ENCODE measurements at regions not wholly inside any gene's neighbourhood (a gene's known extent, or its start where the extent isn't known, plus 50 kb on each side); places are given as distances from the start of the nearest gene placed in this dataset.

GRCh38 chr6:147128056-147128455 is 76.2 kb upstream of the STXBP5 start:
- Histone ChIP-seq H2BK5ac (ENCODE audit: low read depth, low read length, poor library complexity, severe bottlenecking) (no peak overlapping the region), H3K4me2 (ENCODE audit: low read length, poor library complexity, severe bottlenecking) (no peak overlapping the region)
- no CpG with 5 or more reads among the region's 2 CpGs for WGBS

GRCh38 chr6:147131532-147132128 is 72.6 kb upstream of the STXBP5 start:
- DNase-seq: peak; percentile 71
- no peak overlapping the region for H3K9ac ChIP-seq (ENCODE audit: low read length)
- H3K4me3 ChIP-seq (ENCODE audit: insufficient read depth in 1 of 2, low read depth in 1 of 2, low read length in 2 of 2): no peak overlapping the region

More at GRCh38 chr6:147128056-147128455, 76.2 kb upstream of the STXBP5 start:
- no peak overlapping the region for H2AK5ac ChIP-seq (ENCODE audit: low read length, severe bottlenecking)
- no peak overlapping the region for H4K8ac ChIP-seq (ENCODE audit: low read length)
- H2BK120ac ChIP-seq (ENCODE audit: low read depth, low read length): no peak overlapping the region
- H4K91ac ChIP-seq (ENCODE audit: low read length): no peak overlapping the region
- no peak overlapping the region for H3K18ac ChIP-seq (ENCODE audit: low read depth in 1 of 2, low read length in 2 of 2)
- H3K4me1 ChIP-seq (ENCODE audit: control insufficient read depth, insufficient read depth, low read depth, low read length): no peaks in the 10 kb centered on the region
- no peak overlapping the region for H2BK12ac ChIP-seq (ENCODE audit: low read length in 2 of 2)
- no peaks in the 10 kb centered on the region for H3K36me3 ChIP-seq (ENCODE audit: control insufficient read depth in 1 of 2, insufficient read depth in 2 of 2, low read depth in 1 of 2, low read length in 2 of 2)
- no peak overlapping the region for H3K23ac ChIP-seq (ENCODE audit: low read length in 2 of 2)
- H3K79me1 ChIP-seq (replicated peaks; ENCODE audit: low read length, poor library complexity, severe bottlenecking): no peaks in the 10 kb centered on the region
- no peaks in the 10 kb centered on the region for H3K27me3 ChIP-seq (ENCODE audit: control insufficient read depth in 1 of 2, insufficient read depth in 1 of 2, low read length in 2 of 2)
- no peak overlapping the region for H3K27ac ChIP-seq (ENCODE audit: low read length, poor library complexity, severe bottlenecking)
- no peak overlapping the region for H3K9ac ChIP-seq (ENCODE audit: low read length)
- H3K4ac ChIP-seq (ENCODE audit: low read depth in 1 of 2, low read length in 2 of 2): no peak overlapping the region
- no peaks in the 10 kb centered on the region for H3K9me3 ChIP-seq (ENCODE audit: control insufficient read depth, low read length)
- H2BK15ac ChIP-seq (ENCODE audit: low read depth, poor library complexity, severe bottlenecking): no peak overlapping the region
- no peak overlapping the region for H2AFZ ChIP-seq (ENCODE audit: low read depth, low read length)
- no peak overlapping the region for H3K4me3 ChIP-seq (ENCODE audit: insufficient read depth in 1 of 2, low read depth in 1 of 2, low read length in 2 of 2)
- no peak for DNase-seq
- no peak overlapping the region for H3K14ac ChIP-seq (ENCODE audit: low read length in 2 of 2)

GRCh38 chr6:147132889-147133288 is 71.3 kb upstream of the STXBP5 start:
- Histone ChIP-seq H3K4me1 (ENCODE audit: control insufficient read depth, insufficient read depth, low read depth, low read length) (no peaks in the 10 kb centered on the region), H3K18ac (ENCODE audit: low read depth in 1 of 2, low read length in 2 of 2) (no peak overlapping the region), H4K91ac (ENCODE audit: low read length) (no peak overlapping the region), H2BK12ac (ENCODE audit: low read length in 2 of 2) (no peak overlapping the region), H2BK120ac (ENCODE audit: low read depth, low read length) (no peak overlapping the region), H3K23ac (ENCODE audit: low read length in 2 of 2) (no peak overlapping the region), H3K14ac (ENCODE audit: low read length in 2 of 2) (no peak overlapping the region), H2AFZ (ENCODE audit: low read depth, low read length) (no peak overlapping the region), H3K9ac (ENCODE audit: low read length) (no peak overlapping the region), H3K4me3 (ENCODE audit: insufficient read depth in 1 of 2, low read depth in 1 of 2, low read length in 2 of 2) (no peak overlapping the region), H2BK5ac (ENCODE audit: low read depth, low read length, poor library complexity, severe bottlenecking) (no peak overlapping the region), H2BK15ac (ENCODE audit: low read depth, poor library complexity, severe bottlenecking) (no peak overlapping the region), H3K27me3 (ENCODE audit: control insufficient read depth in 1 of 2, insufficient read depth in 1 of 2, low read length in 2 of 2) (no peaks in the 10 kb centered on the region), H2AK5ac (ENCODE audit: low read length, severe bottlenecking) (no peak overlapping the region), H3K4me2 (ENCODE audit: low read length, poor library complexity, severe bottlenecking) (no peak overlapping the region), H3K79me1 (replicated peaks; ENCODE audit: low read length, poor library complexity, severe bottlenecking) (no peaks in the 10 kb centered on the region), H3K4ac (ENCODE audit: low read depth in 1 of 2, low read length in 2 of 2) (no peak overlapping the region), H3K9me3 (ENCODE audit: control insufficient read depth, low read length) (no peaks in the 10 kb centered on the region), H3K36me3 (ENCODE audit: control insufficient read depth in 1 of 2, insufficient read depth in 2 of 2, low read depth in 1 of 2, low read length in 2 of 2) (no peaks in the 10 kb centered on the region), H3K27ac (ENCODE audit: low read length, poor library complexity, severe bottlenecking) (no peak overlapping the region), H4K8ac (ENCODE audit: low read length) (no peak overlapping the region)
- no peak for DNase-seq
- WGBS: 98% methylated on average over 3 of the region's 3 CpGs

More at GRCh38 chr6:147131532-147132128, 72.6 kb upstream of the STXBP5 start:
- H3K27ac ChIP-seq (ENCODE audit: low read length, poor library complexity, severe bottlenecking): no peak overlapping the region
- no peaks in the 10 kb centered on the region for H3K79me1 ChIP-seq (replicated peaks; ENCODE audit: low read length, poor library complexity, severe bottlenecking)
- H2AFZ ChIP-seq (ENCODE audit: low read depth, low read length): no peak overlapping the region
- no peak overlapping the region for H3K4ac ChIP-seq (ENCODE audit: low read depth in 1 of 2, low read length in 2 of 2)
- H3K14ac ChIP-seq (ENCODE audit: low read length in 2 of 2): no peak overlapping the region
- H4K8ac ChIP-seq (ENCODE audit: low read length): no peak overlapping the region
- H3K27me3 ChIP-seq (ENCODE audit: control insufficient read depth in 1 of 2, insufficient read depth in 1 of 2, low read length in 2 of 2): no peaks in the 10 kb centered on the region
- no peaks in the 10 kb centered on the region for H3K36me3 ChIP-seq (ENCODE audit: control insufficient read depth in 1 of 2, insufficient read depth in 2 of 2, low read depth in 1 of 2, low read length in 2 of 2)
- H3K4me1 ChIP-seq (ENCODE audit: control insufficient read depth, insufficient read depth, low read depth, low read length): no peaks in the 10 kb centered on the region
- no peak overlapping the region for H2BK120ac ChIP-seq (ENCODE audit: low read depth, low read length)
- no peak overlapping the region for H2BK12ac ChIP-seq (ENCODE audit: low read length in 2 of 2)
- H3K4me2 ChIP-seq (ENCODE audit: low read length, poor library complexity, severe bottlenecking): no peak overlapping the region
- H4K91ac ChIP-seq (ENCODE audit: low read length): no peak overlapping the region
- H2AK5ac ChIP-seq (ENCODE audit: low read length, severe bottlenecking): no peak overlapping the region
- H2BK15ac ChIP-seq (ENCODE audit: low read depth, poor library complexity, severe bottlenecking): no peak overlapping the region
- H3K9me3 ChIP-seq (ENCODE audit: control insufficient read depth, low read length): no peaks in the 10 kb centered on the region
- H3K23ac ChIP-seq (ENCODE audit: low read length in 2 of 2): no peak overlapping the region
- H3K18ac ChIP-seq (ENCODE audit: low read depth in 1 of 2, low read length in 2 of 2): no peak overlapping the region
- H2BK5ac ChIP-seq (ENCODE audit: low read depth, low read length, poor library complexity, severe bottlenecking): no peak overlapping the region

- 98% methylated on average over 3 of the region's 4 CpGs for WGBS
- Histone ChIP-seq H3K9me3 (ENCODE audit: control insufficient read depth, low read length) (no peaks in the 10 kb centered on the region), H2AK5ac (ENCODE audit: low read length, severe bottlenecking) (no peak overlapping the region), H3K18ac (ENCODE audit: low read depth in 1 of 2, low read length in 2 of 2) (no peak overlapping the region), H2BK15ac (ENCODE audit: low read depth, poor library complexity, severe bottlenecking) (no peak overlapping the region), H2BK5ac (ENCODE audit: low read depth, low read length, poor library complexity, severe bottlenecking) (no peak overlapping the region), H3K27ac (ENCODE audit: low read length, poor library complexity, severe bottlenecking) (no peak overlapping the region), H2BK120ac (ENCODE audit: low read depth, low read length) (no peak overlapping the region), H3K36me3 (ENCODE audit: control insufficient read depth in 1 of 2, insufficient read depth in 2 of 2, low read depth in 1 of 2, low read length in 2 of 2) (no peaks in the 10 kb centered on the region), H4K91ac (ENCODE audit: low read length) (no peak overlapping the region), H3K27me3 (ENCODE audit: control insufficient read depth in 1 of 2, insufficient read depth in 1 of 2, low read length in 2 of 2) (no peaks in the 10 kb centered on the region), H3K4me3 (ENCODE audit: insufficient read depth in 1 of 2, low read depth in 1 of 2, low read length in 2 of 2) (no peak overlapping the region), H4K8ac (ENCODE audit: low read length) (no peak overlapping the region), H3K4me1 (ENCODE audit: control insufficient read depth, insufficient read depth, low read depth, low read length) (no peaks in the 10 kb centered on the region), H3K9ac (ENCODE audit: low read length) (no peak overlapping the region), H3K4me2 (ENCODE audit: low read length, poor library complexity, severe bottlenecking) (no peak overlapping the region), H3K14ac (ENCODE audit: low read length in 2 of 2) (no peak overlapping the region), H2AFZ (ENCODE audit: low read depth, low read length) (no peak overlapping the region), H3K4ac (ENCODE audit: low read depth in 1 of 2, low read length in 2 of 2) (no peak overlapping the region), H3K23ac (ENCODE audit: low read length in 2 of 2) (no peak overlapping the region), H3K79me1 (replicated peaks; ENCODE audit: low read length, poor library complexity, severe bottlenecking) (no peaks in the 10 kb centered on the region), H2BK12ac (ENCODE audit: low read length in 2 of 2) (no peak overlapping the region)
- no peak for DNase-seq
Measured at GRCh38 chr6:147133669-147134068, 70.5 kb upstream of the STXBP5 start.

Measured in mesenchymal stem cell (in vitro differentiated cells and primary cell).